WTC11 (cell line): ENCODE measurements at regions not wholly inside any gene's neighbourhood (a gene's known extent, or its start where the extent isn't known, plus 50 kb on each side); places are given as distances from the start of the nearest gene placed in this dataset.

ENCODE experiments used
- ATAC-seq: fragments of 200-7000 bp; cut with Tn5 transposase; 2 replicates; pipeline ENCODE4 v1.10.0; 2021; ENCODE audit warnings: mild to moderate bottlenecking, moderate library complexity
- CTCF ChIA-PET: fragments of 300-600 bp; sonication (Branson Sonifier 250); formaldehyde crosslinking; loops from one replicate; lab custom pipeline; 2021; ENCODE audit warnings: antibody characterized with exemption; lab: Charles Lee
- POLR2A ChIA-PET: fragments of 350-600 bp; sonication (Branson Sonifier 250); formaldehyde crosslinking; loops from one replicate; lab custom pipeline; 2021; ENCODE audit warnings: antibody characterized with exemption; lab: Charles Lee
- DNase-seq: peaks from one replicate; pipeline ENCODE4 v3.0.0; 2021; ENCODE audit warnings: low spot score
- H3K27ac Mint-ChIP-seq: 2 replicates; pipeline ENCODE4 v1.8.0; 2021; ENCODE audit warnings: mixed read lengths
- H3K27me3 Mint-ChIP-seq: 2 replicates; pipeline ENCODE4 v1.8.0; 2021; ENCODE audit warnings: low read depth, mild to moderate bottlenecking, moderate library complexity, mixed read lengths
- H3K36me3 Mint-ChIP-seq: 2 replicates; pipeline ENCODE4 v1.8.0; 2021; ENCODE audit warnings: mixed read lengths
- H3K4me1 Mint-ChIP-seq: 2 replicates; pipeline ENCODE4 v1.8.0; 2022; ENCODE audit warnings: mixed read lengths
- H3K4me3 Mint-ChIP-seq: 2 replicates; pipeline ENCODE4 v1.8.0; 2021; ENCODE audit warnings: mild to moderate bottlenecking, moderate library complexity, mixed read lengths
- H3K9me3 Mint-ChIP-seq: 2 replicates; pipeline ENCODE4 v1.8.0; 2021; ENCODE audit warnings: mixed read lengths
- ATF2 ChIP-seq: sonication (generic); formaldehyde crosslinking; IDR thresholded peaks from 2 replicates; pipeline ENCODE4 v1.8.1; 2022; ENCODE audit warnings: low read depth, missing genetic modification reagents, borderline replicate concordance
- ATF3 ChIP-seq: sonication (generic); formaldehyde crosslinking; conservative IDR thresholded peaks from 2 replicates; pipeline ENCODE4 v1.8.1; 2022; ENCODE audit warnings: mild to moderate bottlenecking, missing genetic modification reagents
- E2F5 ChIP-seq: sonication (generic); formaldehyde crosslinking; IDR thresholded peaks from 2 replicates; pipeline ENCODE4 v1.8.1; 2022; ENCODE audit warnings: mild to moderate bottlenecking, moderate library complexity, missing genetic modification reagents
- ERG ChIP-seq: fragments of 250-450 bp; sonication (Bioruptor Pico); IDR thresholded peaks from 2 replicates; pipeline ENCODE4 v1.8.0; 2021; ENCODE audit warnings: mild to moderate bottlenecking
- HMGA2 ChIP-seq: fragments of 250-450 bp; sonication (Bioruptor Pico); IDR thresholded peaks from 2 replicates; pipeline ENCODE4 v1.4.0; 2021; ENCODE audit warnings: mild to moderate bottlenecking, moderate library complexity
- OVOL2 ChIP-seq: fragments of 250-450 bp; sonication (Bioruptor Pico); IDR thresholded peaks from 2 replicates; pipeline ENCODE4 v1.9.0; 2021; ENCODE audit warnings: mild to moderate bottlenecking, borderline replicate concordance
- PRRX2 ChIP-seq: fragments of 250-450 bp; sonication (Bioruptor Pico); IDR thresholded peaks from 2 replicates; pipeline ENCODE4 v1.8.0; 2021; ENCODE audit warnings: mild to moderate bottlenecking
- SMAD3 ChIP-seq: sonication (generic); formaldehyde crosslinking; IDR thresholded peaks from 2 replicates; pipeline ENCODE4 v1.8.0; 2022; ENCODE audit warnings: missing genetic modification reagents, mild to moderate bottlenecking, borderline replicate concordance
- SOX15 ChIP-seq: fragments of 250-450 bp; sonication (Bioruptor Pico); IDR thresholded peaks from 2 replicates; pipeline ENCODE4 v1.9.0; 2021; ENCODE audit warnings: mild to moderate bottlenecking
- SP1 ChIP-seq: sonication (generic); formaldehyde crosslinking; conservative IDR thresholded peaks from 2 replicates; pipeline ENCODE4 v1.8.1; 2022; ENCODE audit warnings: missing genetic modification reagents
- TCF7 ChIP-seq: sonication (generic); formaldehyde crosslinking; IDR thresholded peaks from 2 replicates; pipeline ENCODE4 v1.8.0; 2022; ENCODE audit warnings: mild to moderate bottlenecking, low read depth, missing genetic modification reagents, moderate library complexity
- TP53 ChIP-seq: sonication (generic); formaldehyde crosslinking; IDR thresholded peaks from 2 replicates; pipeline ENCODE4 v1.8.1; 2023; ENCODE audit warnings: mild to moderate bottlenecking, missing genetic modification reagents
- USF2 ChIP-seq: sonication (generic); formaldehyde crosslinking; IDR thresholded peaks from 2 replicates; pipeline ENCODE4 v1.8.1; 2023; ENCODE audit warnings: mild to moderate bottlenecking, missing genetic modification reagents, moderate library complexity
- ZNF263 ChIP-seq: sonication (generic); formaldehyde crosslinking; IDR thresholded peaks from 2 replicates; pipeline ENCODE4 v1.8.1; 2022; ENCODE audit warnings: low read depth, mild to moderate bottlenecking, moderate library complexity, missing genetic modification reagents
- ZNF281 ChIP-seq: sonication (generic); formaldehyde crosslinking; IDR thresholded peaks from 2 replicates; pipeline ENCODE4 v1.8.0; 2023; ENCODE audit warnings: mild to moderate bottlenecking, missing genetic modification reagents
- ZNF396 ChIP-seq: fragments of 250-450 bp; sonication (Bioruptor Pico); IDR thresholded peaks from 2 replicates; pipeline ENCODE4 v1.8.0; 2021; ENCODE audit warnings: mild to moderate bottlenecking, moderate library complexity, borderline replicate concordance
- ZNF423 ChIP-seq: fragments of 250-450 bp; sonication (Bioruptor Pico); IDR thresholded peaks from 2 replicates; pipeline ENCODE4 v2.1.2; 2022; ENCODE audit warnings: mild to moderate bottlenecking, moderate library complexity
- ZNF425 ChIP-seq: fragments of 250-450 bp; sonication (Bioruptor Pico); conservative IDR thresholded peaks from 2 replicates; pipeline ENCODE4 v1.9.0; 2021; ENCODE audit warnings: mild to moderate bottlenecking

DNA sequence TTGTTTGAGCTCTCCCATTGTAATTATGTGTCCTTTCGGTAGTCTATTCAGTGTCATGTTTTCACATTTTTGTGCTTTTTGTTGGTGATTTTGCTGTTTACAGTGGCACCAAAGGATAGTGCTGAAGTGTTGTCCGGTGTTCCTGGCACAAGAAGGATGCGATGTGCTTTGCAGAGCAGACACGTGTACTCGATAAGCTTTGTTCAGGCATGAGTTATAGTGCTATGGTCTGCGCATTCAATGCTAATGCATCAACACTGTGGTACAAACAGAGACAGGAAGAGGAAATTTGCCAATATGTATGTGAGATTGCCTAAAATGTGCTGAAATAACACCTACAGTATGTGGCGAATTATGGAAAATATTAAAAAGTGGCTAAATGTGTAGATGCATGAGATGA lies 913.4 kb upstream of the ACO1 start:
- no peak overlapping the region for H3K4me3 Mint-ChIP-seq
- peaks cover 21% of the 10 kb centered on the region for H3K9me3 Mint-ChIP-seq
- CTCF ChIA-PET = no interaction called here
- no peak for TF ChIP-seq SOX15 (CRISPR knock-in tag)
- TF ChIP-seq OVOL2 (CRISPR knock-in tag) = no peak
- no peak for TF ChIP-seq SMAD3 (CRISPR knock-in tag)
- no peak for TF ChIP-seq SP1
- TF ChIP-seq ERG = no peak
- TF ChIP-seq PRRX2 = no peak
- no peak for TF ChIP-seq ATF2 (CRISPR knock-in tag)
- TF ChIP-seq TCF7 (CRISPR knock-in tag) = no peak
- TF ChIP-seq ATF3 = no peak
- TF ChIP-seq TP53 (CRISPR knock-in tag) = no peak
- TF ChIP-seq E2F5 (CRISPR knock-in tag) = no peak
- no peak for TF ChIP-seq ZNF396 (CRISPR knock-in tag)
- TF ChIP-seq, all 79 proteins: peak for 0
- DNase-seq = no peak
- POLR2A ChIA-PET = no interaction called here
- ATAC-seq = no peak
- peaks cover 4% of the 10 kb centered on the region for H3K4me1 Mint-ChIP-seq
- no peaks in the 10 kb centered on the region for H3K27me3 Mint-ChIP-seq
- peaks cover 7% of the 10 kb centered on the region for H3K36me3 Mint-ChIP-seq
- no peak overlapping the region; the same call in 1 of the 2 replicates for H3K27ac Mint-ChIP-seq

DNA sequence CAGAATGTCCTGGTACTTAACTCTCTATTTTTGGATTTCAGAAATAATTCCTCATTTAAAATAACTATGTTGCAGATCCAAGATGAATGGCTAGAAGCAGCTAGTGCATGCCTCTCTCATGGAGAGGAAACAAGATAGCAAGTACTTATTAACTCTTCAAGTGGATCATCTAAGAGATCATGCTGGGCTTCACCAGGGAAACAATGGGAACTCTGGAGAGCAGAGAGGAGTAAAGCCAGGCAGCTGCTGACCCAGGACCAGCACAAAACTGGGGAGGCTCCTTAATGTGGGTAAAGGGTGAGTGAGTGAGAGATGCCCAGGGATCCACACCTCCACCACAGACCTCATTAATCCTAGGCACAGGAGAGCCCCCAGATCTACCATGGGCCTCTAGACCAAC lies 897.8 kb upstream of the ACO1 start:
- 0 out of 2 replicates have a peak, but pooled peaks cover 3% of the 10 kb centered on the region for H3K9me3 Mint-ChIP-seq
- TF ChIP-seq ZNF263 (CRISPR knock-in tag) = no peak
- TF ChIP-seq ZNF423 = no peak
- no peak for TF ChIP-seq ZNF281 (CRISPR knock-in tag)
- no peaks in the 10 kb centered on the region for H3K36me3 Mint-ChIP-seq
- ATAC-seq (peak; percentile 56), DNase-seq (no peak)
- peaks cover 7% of the 10 kb centered on the region; the same call in 1 of the 2 replicates for H3K4me1 Mint-ChIP-seq
- ChIA-PET POLR2A (no interaction called here), CTCF (no interaction called here)
- H3K27me3 Mint-ChIP-seq = no peaks in the 10 kb centered on the region
- no peak overlapping the region for H3K27ac Mint-ChIP-seq
- H3K4me3 Mint-ChIP-seq = no peak overlapping the region

GRCh38 chr9:31490551-31491106 lies 893.8 kb upstream of the ACO1 start:
- ATAC-seq (no peak), DNase-seq (no peak)
- POLR2A ChIA-PET = no interaction called here
- peaks cover 5% of the 10 kb centered on the region for H3K9me3 Mint-ChIP-seq
- peaks cover 11% of the 10 kb centered on the region; the same call in 1 of the 2 replicates for H3K4me1 Mint-ChIP-seq
- no peak overlapping the region for H3K27ac Mint-ChIP-seq
- H3K4me3 Mint-ChIP-seq = no peak overlapping the region
- H3K27me3 Mint-ChIP-seq = no peaks in the 10 kb centered on the region
- CTCF ChIA-PET = no interaction called here
- peaks cover 2% of the 10 kb centered on the region for H3K36me3 Mint-ChIP-seq
- TF ChIP-seq PRRX2 (no peak), ZNF263 (CRISPR knock-in tag) (no peak), ZNF425 (no peak), HMGA2 (CRISPR knock-in tag) (no peak), USF2 (CRISPR knock-in tag) (no peak)
